ENCODE measurements at regions not wholly inside any gene's neighbourhood (a gene's known extent, or its start where the extent isn't known, plus 50 kb on each side); places are given as distances from the start of the nearest gene placed in this dataset.

DNA sequence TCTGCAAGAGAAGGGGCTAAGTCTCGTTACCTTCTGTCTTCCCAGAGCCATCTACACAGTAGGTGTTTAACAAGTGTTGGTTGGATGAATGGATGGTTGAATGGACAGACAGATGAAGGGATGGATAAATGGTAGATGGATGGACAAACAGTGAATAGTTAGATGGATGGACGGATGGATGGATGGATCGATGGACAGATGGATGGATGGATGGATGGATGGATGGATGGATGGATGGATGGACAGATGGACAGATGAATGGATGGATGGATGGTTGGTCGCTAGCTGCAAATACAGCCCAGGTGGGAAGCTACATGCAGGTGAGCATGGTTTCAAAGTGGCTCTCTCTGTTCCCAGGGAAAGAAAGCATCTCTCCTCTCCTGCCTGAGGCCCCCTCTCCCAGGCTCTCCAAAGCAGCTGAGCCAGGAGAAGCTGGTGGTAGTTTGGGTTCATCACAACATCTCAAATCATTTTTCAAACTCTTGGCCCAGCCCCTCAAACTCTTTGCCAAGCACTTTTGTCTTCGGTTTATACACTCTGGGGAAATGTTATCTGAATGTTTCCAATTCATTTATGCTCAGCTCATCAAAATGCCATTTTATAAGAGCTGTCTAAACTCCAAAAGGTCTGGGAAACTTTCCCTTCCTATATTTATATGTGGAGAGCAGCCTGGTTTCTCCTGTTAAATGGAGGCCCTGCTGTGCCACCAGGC, 192.7 kb downstream of the ANAPC1 start:
- Histone ChIP-seq H3K4me1 (no peaks in the 10 kb centered on the region), H3K4me3 (no peak overlapping the region), H3K9me3 (ENCODE audit: low read depth) (no peaks in the 10 kb centered on the region), H3K4me2 (no peak overlapping the region), H3K79me2 (ENCODE audit: low read depth) (no peaks in the 10 kb centered on the region), H3K9ac (no peak overlapping the region), H2AFZ (replicated peaks) (no peak overlapping the region), H3K27me3 (no peaks in the 10 kb centered on the region), H3K36me3 (no peaks in the 10 kb centered on the region), H3K27ac (no peak overlapping the region), H4K20me1 (ENCODE audit: low read depth) (no peaks in the 10 kb centered on the region), H3F3A (ENCODE audit: low read depth) (no peaks in the 10 kb centered on the region)
- Mint-ChIP-seq H3K36me3 (peaks cover 4% of the 10 kb centered on the region), H3K27me3 (ENCODE audit: insufficient read depth, low read depth) (peaks cover 2% of the 10 kb centered on the region), H3K4me1 (peaks cover 3% of the 10 kb centered on the region), H3K27ac (no peak overlapping the region), H3K9me3 (peaks cover 12% of the 10 kb centered on the region), H3K4me3 (no peak overlapping the region)
- no peak for DNase-seq (ENCODE audit: low spot score)
- TF ChIP-seq EZH2phosphoT487 (IDR thresholded peaks at IDR 0.05) (no peak), EZH2 (IDR thresholded peaks at IDR 0.05) (no peak)
- TF ChIP-seq, protein P1, sequence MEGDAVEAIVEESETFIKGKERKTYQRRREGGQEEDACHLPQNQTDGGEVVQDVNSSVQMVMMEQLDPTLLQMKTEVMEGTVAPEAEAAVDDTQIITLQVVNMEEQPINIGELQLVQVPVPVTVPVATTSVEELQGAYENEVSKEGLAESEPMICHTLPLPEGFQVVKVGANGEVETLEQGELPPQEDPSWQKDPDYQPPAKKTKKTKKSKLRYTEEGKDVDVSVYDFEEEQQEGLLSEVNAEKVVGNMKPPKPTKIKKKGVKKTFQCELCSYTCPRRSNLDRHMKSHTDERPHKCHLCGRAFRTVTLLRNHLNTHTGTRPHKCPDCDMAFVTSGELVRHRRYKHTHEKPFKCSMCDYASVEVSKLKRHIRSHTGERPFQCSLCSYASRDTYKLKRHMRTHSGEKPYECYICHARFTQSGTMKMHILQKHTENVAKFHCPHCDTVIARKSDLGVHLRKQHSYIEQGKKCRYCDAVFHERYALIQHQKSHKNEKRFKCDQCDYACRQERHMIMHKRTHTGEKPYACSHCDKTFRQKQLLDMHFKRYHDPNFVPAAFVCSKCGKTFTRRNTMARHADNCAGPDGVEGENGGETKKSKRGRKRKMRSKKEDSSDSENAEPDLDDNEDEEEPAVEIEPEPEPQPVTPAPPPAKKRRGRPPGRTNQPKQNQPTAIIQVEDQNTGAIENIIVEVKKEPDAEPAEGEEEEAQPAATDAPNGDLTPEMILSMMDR (IDR thresholded peaks at IDR 0.05) = no peak

DNA sequence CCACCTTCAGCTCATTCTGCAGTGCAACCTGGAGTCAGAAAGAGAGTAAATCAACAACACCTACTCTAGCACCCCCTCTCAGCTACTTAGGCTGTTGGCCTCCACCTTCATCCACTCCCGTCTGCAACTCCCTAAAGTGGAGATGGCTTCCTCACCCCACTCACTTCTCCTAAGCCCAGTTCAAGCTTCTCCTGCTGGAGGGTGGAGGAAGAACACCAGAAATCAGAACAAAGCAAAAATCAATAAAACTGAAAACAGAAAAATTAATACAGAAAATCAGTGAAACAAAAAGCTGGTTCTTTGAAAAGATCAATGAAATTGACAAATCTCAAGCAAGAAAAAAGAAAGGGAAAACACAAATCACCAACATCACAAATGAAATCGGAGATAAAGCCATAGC, 191.7 kb downstream of the ANAPC1 start:
- no peak overlapping the region for H3K27ac Mint-ChIP-seq
- H3K79me2 ChIP-seq (ENCODE audit: low read depth) = no peaks in the 10 kb centered on the region
- H3K27ac ChIP-seq = no peak overlapping the region
- H3K4me1 ChIP-seq = no peaks in the 10 kb centered on the region
- no peak for DNase-seq (ENCODE audit: low spot score)
- H3K9ac ChIP-seq = no peak overlapping the region
- H3K27me3 Mint-ChIP-seq (ENCODE audit: insufficient read depth, low read depth) = peaks cover 2% of the 10 kb centered on the region
- H3K36me3 ChIP-seq = no peaks in the 10 kb centered on the region
- no peak overlapping the region for H2AFZ ChIP-seq (replicated peaks)
- H3F3A ChIP-seq (ENCODE audit: low read depth) = no peaks in the 10 kb centered on the region
- H3K4me1 Mint-ChIP-seq = peaks cover 3% of the 10 kb centered on the region
- peaks cover 12% of the 10 kb centered on the region for H3K9me3 Mint-ChIP-seq
- no peaks in the 10 kb centered on the region for H3K27me3 ChIP-seq
- H4K20me1 ChIP-seq (ENCODE audit: low read depth) = no peaks in the 10 kb centered on the region
- no peaks in the 10 kb centered on the region for H3K9me3 ChIP-seq (ENCODE audit: low read depth)
- TF ChIP-seq, protein P1 (IDR thresholded peaks at IDR 0.05) = no peak
- TF ChIP-seq EZH2phosphoT487 (IDR thresholded peaks at IDR 0.05) = no peak
- H3K4me2 ChIP-seq = no peak overlapping the region
- no peak overlapping the region for H3K4me3 Mint-ChIP-seq
- H3K36me3 Mint-ChIP-seq = peaks cover 4% of the 10 kb centered on the region
- H3K4me3 ChIP-seq = no peak overlapping the region

DNA sequence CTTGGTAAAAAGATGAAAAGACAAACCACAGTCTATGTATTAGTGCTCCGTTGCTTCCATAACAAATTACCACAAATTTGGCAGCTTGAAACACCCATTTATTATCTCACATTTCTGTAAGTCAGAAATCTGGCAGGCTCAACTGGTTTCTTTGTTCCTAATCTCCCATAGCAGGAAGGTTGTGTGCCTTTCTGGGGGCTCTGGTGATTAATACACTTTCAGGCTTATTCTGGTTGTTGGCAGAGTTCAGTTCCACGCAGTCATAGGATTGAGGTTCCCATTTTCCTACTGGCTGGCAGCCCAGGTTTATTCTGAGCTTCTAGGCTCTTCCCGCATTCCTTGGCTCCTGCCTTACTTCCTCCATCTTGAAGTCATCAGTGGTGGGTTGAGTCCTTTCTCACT, 189.3 kb downstream of the ANAPC1 start:
- peaks cover 12% of the 10 kb centered on the region for H3K4me1 Mint-ChIP-seq
- peaks cover 6% of the 10 kb centered on the region for H3K4me1 ChIP-seq
- no peak for TF ChIP-seq EZH2phosphoT487 (IDR thresholded peaks at IDR 0.05)
- TF ChIP-seq, protein P1 (IDR thresholded peaks at IDR 0.05) = no peak
- TF ChIP-seq EZH2 (IDR thresholded peaks at IDR 0.05) = no peak
- peaks cover 3% of the 10 kb centered on the region for H3K27me3 Mint-ChIP-seq (ENCODE audit: insufficient read depth, low read depth)
- no peaks in the 10 kb centered on the region for H3K79me2 ChIP-seq (ENCODE audit: low read depth)
- H3K27ac ChIP-seq = no peak overlapping the region
- no peaks in the 10 kb centered on the region for H3F3A ChIP-seq (ENCODE audit: low read depth)
- H3K36me3 ChIP-seq = no peaks in the 10 kb centered on the region
- H3K4me2 ChIP-seq = no peak overlapping the region
- H3K36me3 Mint-ChIP-seq = peaks cover 4% of the 10 kb centered on the region
- H3K27me3 ChIP-seq = no peaks in the 10 kb centered on the region
- H3K9ac ChIP-seq = no peak overlapping the region
- H3K27ac Mint-ChIP-seq = no peak overlapping the region
- H3K9me3 ChIP-seq (ENCODE audit: low read depth) = no peaks in the 10 kb centered on the region
- no peaks in the 10 kb centered on the region for H4K20me1 ChIP-seq (ENCODE audit: low read depth)
- DNase-seq (ENCODE audit: low spot score) = no peak
- no peak overlapping the region for H3K4me3 ChIP-seq
- peaks cover 14% of the 10 kb centered on the region for H3K9me3 Mint-ChIP-seq
- H3K4me3 Mint-ChIP-seq = no peak overlapping the region
- H2AFZ ChIP-seq (replicated peaks) = no peak overlapping the region

All from neural progenitor cell (in vitro differentiated cells).